ENCODE measurements at regions not wholly inside any gene's neighbourhood (a gene's known extent, or its start where the extent isn't known, plus 50 kb on each side); places are given as distances from the start of the nearest gene placed in this dataset.
"Not testable (repeated sequence)": the region's sequence is repeated elsewhere in the genome, so short reads cannot be mapped to it uniquely, and the experiment has no call there.

DNA sequence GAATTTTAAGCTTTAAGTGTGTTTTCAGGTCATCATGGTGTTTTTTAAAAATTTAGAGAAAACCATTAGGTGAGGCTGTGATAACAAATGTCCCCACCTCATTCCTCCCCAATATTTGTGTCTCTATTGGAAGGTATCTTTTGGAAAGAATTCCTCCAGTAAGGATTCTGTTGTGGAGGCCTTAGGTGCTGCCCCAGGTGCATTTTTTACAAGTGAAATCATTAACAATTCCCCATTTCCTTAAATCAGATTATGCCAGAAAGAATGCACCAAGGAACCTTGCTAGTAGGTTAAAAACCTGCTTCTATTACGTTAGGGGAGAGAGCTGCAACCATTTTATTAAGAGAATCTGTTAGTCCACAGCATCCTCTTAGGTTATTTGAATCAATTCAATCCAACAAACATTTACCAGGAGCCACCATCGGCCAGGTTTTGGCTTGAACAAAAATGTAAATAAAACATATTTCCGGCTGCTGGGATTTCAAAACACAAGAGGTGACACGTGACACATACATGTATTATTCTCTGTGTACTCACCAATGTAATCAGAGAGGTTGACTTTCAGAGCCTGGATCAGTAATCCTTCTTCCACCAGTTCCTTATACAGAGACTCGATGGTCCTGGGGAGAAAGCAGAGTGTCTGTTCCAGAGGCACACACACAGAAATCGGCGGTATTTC lies 112.5 kb upstream of the ASB18 start:
- Mint-ChIP-seq H3K27me3 (no peaks in the 10 kb centered on the region), H3K9me3 (ENCODE audit: low read depth) (peaks cover 2% of the 10 kb centered on the region), H3K36me3 (ENCODE audit: insufficient read depth) (peaks cover 16% of the 10 kb centered on the region), H3K4me3 (ENCODE audit: low read depth) (no peak overlapping the region), H3K27ac (no peak overlapping the region), H3K4me1 (ENCODE audit: low read depth) (no peaks in the 10 kb centered on the region)
- no peak for DNase-seq (ENCODE audit: low spot score, unreplicated experiment)
- TF ChIP-seq, protein P1, sequence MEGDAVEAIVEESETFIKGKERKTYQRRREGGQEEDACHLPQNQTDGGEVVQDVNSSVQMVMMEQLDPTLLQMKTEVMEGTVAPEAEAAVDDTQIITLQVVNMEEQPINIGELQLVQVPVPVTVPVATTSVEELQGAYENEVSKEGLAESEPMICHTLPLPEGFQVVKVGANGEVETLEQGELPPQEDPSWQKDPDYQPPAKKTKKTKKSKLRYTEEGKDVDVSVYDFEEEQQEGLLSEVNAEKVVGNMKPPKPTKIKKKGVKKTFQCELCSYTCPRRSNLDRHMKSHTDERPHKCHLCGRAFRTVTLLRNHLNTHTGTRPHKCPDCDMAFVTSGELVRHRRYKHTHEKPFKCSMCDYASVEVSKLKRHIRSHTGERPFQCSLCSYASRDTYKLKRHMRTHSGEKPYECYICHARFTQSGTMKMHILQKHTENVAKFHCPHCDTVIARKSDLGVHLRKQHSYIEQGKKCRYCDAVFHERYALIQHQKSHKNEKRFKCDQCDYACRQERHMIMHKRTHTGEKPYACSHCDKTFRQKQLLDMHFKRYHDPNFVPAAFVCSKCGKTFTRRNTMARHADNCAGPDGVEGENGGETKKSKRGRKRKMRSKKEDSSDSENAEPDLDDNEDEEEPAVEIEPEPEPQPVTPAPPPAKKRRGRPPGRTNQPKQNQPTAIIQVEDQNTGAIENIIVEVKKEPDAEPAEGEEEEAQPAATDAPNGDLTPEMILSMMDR (IDR thresholded peaks at IDR 0.05; ENCODE audit: unreplicated experiment): no peak

DNA sequence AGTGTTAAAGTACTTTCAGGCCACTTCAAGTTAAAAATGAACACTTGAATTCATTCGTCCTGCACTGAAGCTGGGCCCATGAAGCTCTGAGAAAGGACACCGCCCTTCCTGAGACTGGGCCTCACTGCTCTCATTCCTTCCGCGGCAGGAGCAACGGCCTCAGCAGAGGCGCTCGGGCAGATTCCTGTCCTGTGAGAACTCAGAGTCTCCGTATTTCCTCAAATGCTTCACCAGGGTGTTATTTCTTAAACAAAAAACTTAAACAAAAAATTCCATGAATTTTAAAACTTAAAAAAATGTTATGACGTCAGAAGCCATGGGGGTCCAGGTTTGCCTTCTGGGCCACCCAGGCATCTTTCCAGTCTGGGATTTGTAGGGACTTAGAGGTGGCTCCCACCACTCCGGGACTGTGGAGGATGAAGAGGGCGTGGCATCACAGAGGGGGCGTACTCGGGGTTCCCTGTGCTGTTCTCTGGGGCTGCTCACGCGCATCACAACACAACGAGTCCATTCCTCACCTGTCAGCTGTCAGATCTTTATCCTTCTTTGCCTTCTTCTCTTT lies 115.9 kb upstream of the ASB18 start:
- Mint-ChIP-seq H3K27ac (no peak overlapping the region), H3K4me3 (ENCODE audit: low read depth) (no peak overlapping the region), H3K4me1 (ENCODE audit: low read depth) (no peaks in the 10 kb centered on the region), H3K36me3 (ENCODE audit: insufficient read depth) (peaks cover 13% of the 10 kb centered on the region), H3K27me3 (no peaks in the 10 kb centered on the region), H3K9me3 (ENCODE audit: low read depth) (no peaks in the 10 kb centered on the region)
- TF ChIP-seq, protein P1 (IDR thresholded peaks at IDR 0.05; ENCODE audit: unreplicated experiment): no peak
- no peak for DNase-seq (ENCODE audit: low spot score, unreplicated experiment)

DNA sequence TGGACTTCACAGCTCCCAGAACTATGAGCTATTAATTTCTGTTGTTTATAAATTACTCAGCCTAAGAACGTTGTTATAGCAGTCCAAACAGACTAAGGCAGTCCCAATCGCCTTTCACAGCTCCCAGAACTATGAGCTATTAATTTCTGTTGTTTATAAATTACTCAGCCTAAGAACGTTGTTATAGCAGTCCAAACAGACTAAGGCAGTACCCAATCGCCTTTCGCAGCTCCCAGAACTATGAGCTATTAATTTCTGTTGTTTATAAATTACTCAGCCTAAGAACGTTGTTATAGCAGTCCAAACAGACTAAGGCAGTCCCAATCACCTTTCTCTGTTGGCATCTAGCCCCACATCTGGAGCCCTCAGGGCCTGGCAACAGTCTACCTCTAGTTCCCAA lies 117.0 kb upstream of the ASB18 start:
- DNase-seq (ENCODE audit: low spot score, unreplicated experiment); H3K9me3 Mint-ChIP-seq (ENCODE audit: low read depth); H3K4me3 Mint-ChIP-seq (ENCODE audit: low read depth); H3K4me1 Mint-ChIP-seq (ENCODE audit: low read depth); H3K27me3 Mint-ChIP-seq; H3K27ac Mint-ChIP-seq: not testable (repeated sequence)
- H3K36me3 Mint-ChIP-seq (ENCODE audit: insufficient read depth): peaks cover 13% of the 10 kb centered on the region

DNA sequence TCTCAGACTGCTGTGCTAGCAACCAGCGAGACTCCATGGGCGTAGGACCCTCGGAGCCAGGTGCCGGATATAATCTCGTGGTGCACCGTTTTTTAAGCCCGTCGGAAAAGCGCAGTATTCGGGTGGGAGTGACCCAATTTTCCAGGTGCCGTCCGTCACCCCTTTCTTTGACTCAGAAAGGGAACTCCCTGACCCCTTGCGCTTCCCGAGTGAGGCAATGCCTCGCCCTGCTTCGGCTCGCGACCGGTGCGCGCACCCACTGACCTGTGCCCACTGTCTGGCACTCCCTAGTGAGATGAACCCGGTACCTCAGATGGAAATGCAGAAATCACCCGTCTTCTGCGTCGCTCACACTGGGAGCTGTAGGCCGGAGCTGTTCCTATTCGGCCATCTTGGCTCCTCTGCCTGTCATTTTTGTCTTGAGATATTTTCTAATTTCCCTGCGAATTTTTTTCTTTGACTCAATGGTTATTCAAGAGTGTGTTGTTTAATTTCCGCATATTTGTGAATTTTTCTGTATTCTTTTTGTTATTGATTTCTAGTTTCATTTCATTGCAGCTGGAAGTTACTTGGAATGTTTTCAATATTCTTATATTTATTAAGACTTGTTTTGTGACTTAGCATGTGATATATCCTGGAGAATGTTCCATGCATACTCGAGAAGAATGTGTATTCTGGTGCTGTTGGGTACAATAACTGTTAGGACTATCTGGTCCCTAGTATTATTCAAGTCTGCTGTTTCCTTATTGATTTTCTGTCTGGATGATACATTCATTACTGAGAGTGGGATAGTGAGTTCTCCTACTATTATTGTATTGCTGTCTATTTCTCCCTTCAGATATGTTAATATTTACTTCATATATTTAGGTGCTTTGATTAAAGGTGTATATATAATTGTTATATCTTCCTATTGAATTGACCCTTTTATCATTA lies 125.3 kb upstream of the ASB18 start:
- H3K9me3 Mint-ChIP-seq (ENCODE audit: low read depth); H3K4me1 Mint-ChIP-seq (ENCODE audit: low read depth); DNase-seq (ENCODE audit: low spot score, unreplicated experiment); H3K27me3 Mint-ChIP-seq; H3K27ac Mint-ChIP-seq: not testable (repeated sequence)
- Mint-ChIP-seq H3K36me3 (ENCODE audit: insufficient read depth) (peaks cover 21% of the 10 kb centered on the region), H3K4me3 (ENCODE audit: low read depth) (peak overlapping the region; percentile 40)

DNA sequence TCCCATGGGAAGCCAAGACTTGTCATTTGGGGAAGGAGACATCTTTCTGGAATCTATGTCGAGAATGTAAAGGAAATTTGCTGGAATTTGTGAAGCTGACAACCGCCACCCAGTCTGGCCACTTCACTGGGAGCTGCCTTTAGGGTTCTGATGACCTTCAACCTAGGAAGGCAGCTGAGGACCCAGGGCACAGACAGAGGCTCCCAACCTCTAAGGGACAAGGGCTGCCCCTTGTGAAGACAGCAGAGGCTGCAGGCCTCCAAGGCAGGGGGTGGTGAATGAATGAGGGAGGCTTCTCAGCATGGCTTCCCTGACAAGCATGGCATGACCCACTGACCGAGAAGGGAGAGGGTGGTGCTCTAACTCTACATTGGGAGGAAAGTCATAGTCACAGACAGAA lies 128.9 kb upstream of the ASB18 start:
- DNase-seq (ENCODE audit: low spot score, unreplicated experiment): no peak
- H3K9me3 Mint-ChIP-seq (ENCODE audit: low read depth): peaks cover 8% of the 10 kb centered on the region
- no peak overlapping the region for H3K4me3 Mint-ChIP-seq (ENCODE audit: low read depth)
- H3K27ac Mint-ChIP-seq: no peak overlapping the region
- H3K27me3 Mint-ChIP-seq: no peaks in the 10 kb centered on the region
- no peaks in the 10 kb centered on the region for H3K4me1 Mint-ChIP-seq (ENCODE audit: low read depth)
- peaks cover 21% of the 10 kb centered on the region for H3K36me3 Mint-ChIP-seq (ENCODE audit: insufficient read depth)
- TF ChIP-seq, protein P1 (IDR thresholded peaks at IDR 0.05; ENCODE audit: unreplicated experiment): no peak

DNA sequence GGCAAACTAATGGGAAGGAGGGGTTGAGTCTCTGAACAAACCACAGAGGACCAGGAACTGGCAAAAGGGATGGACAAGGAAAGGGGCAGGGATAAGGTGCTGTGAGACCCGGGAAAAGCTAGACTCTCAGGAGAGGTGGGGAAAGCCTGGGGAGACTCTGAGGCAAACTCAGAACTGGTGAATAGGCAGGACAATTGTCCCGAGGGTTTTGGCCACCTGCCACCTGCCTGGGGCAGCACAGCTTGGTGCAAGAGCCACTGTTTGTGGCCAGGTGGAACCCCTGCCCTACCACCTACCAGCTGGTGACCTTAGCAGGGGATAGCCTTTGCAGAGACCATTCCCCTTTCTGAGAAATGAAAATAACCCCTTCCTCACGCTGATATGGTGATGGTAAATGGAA lies 129.4 kb upstream of the ASB18 start:
- H3K27me3 Mint-ChIP-seq: no peaks in the 10 kb centered on the region
- DNase-seq (ENCODE audit: low spot score, unreplicated experiment): no peak
- no peak overlapping the region for H3K4me3 Mint-ChIP-seq (ENCODE audit: low read depth)
- H3K36me3 Mint-ChIP-seq (ENCODE audit: insufficient read depth): peaks cover 21% of the 10 kb centered on the region
- TF ChIP-seq, protein P1 (IDR thresholded peaks at IDR 0.05; ENCODE audit: unreplicated experiment): no peak
- no peaks in the 10 kb centered on the region for H3K4me1 Mint-ChIP-seq (ENCODE audit: low read depth)
- H3K27ac Mint-ChIP-seq: no peak overlapping the region
- peaks cover 8% of the 10 kb centered on the region for H3K9me3 Mint-ChIP-seq (ENCODE audit: low read depth)
